ENCODE measurements at regions not wholly inside any gene's neighbourhood (a gene's known extent, or its start where the extent isn't known, plus 50 kb on each side); places are given as distances from the start of the nearest gene placed in this dataset.

- Histone ChIP-seq H3K9me1 (replicated peaks; ENCODE audit: control insufficient read depth, extremely low read depth, insufficient read depth, low read length) (no peaks in the 10 kb centered on the region), H3K9me3 (replicated peaks; ENCODE audit: control insufficient read depth, insufficient read depth, low read length) (no peaks in the 10 kb centered on the region), H3K36me3 (ENCODE audit: control insufficient read depth in 2 of 2, extremely low read depth in 1 of 2, insufficient read depth in 2 of 2, low read length in 2 of 2) (no peaks in the 10 kb centered on the region), H3K27ac (ENCODE audit: insufficient read depth, low read depth, low read length) (no peak overlapping the region), H3K9ac (replicated peaks; ENCODE audit: extremely low read depth, insufficient read depth, low read length) (no peak overlapping the region), H3K27me3 (ENCODE audit: control insufficient read depth in 2 of 2, insufficient read depth in 2 of 2, low read length in 2 of 2) (peaks cover 0 to 3% of the 10 kb centered on the region in 2 experiments), H3K4me3 (replicated peaks in 1 of 3; ENCODE audit: insufficient read depth in 1 of 3, low read depth in 1 of 3, low read length in 3 of 3) (no peak overlapping the region), H4K20me1 (replicated peaks; ENCODE audit: control insufficient read depth, extremely low read depth, insufficient read depth, low read length) (no peaks in the 10 kb centered on the region), H3K4me2 (ENCODE audit: insufficient read depth, low read length) (no peak overlapping the region), H3K79me2 (ENCODE audit: control insufficient read depth, insufficient read depth, low read length) (no peaks in the 10 kb centered on the region), H3K4me1 (ENCODE audit: control insufficient read depth, extremely low read depth, insufficient read depth, low read length) (no peaks in the 10 kb centered on the region), H2AFZ (ENCODE audit: low read depth, low read length) (no peak overlapping the region)
- dilution Hi-C loops (cut with MboI; ENCODE audit: extremely low pct_ligation_motif_present, low sequenced_read_pairs) (no loop called here), intact Hi-C loops (cut with micrococcal nuclease) (no loop called here)
- CTCF ChIA-PET = no interaction called here
- no TSS peak for BruUV-seq (replicated peaks)
- POLR2A ChIA-PET = no interaction called here
- FAIRE-seq = no peak
- no peak for TF ChIP-seq JUN (IDR thresholded peaks at IDR 0.05; ENCODE audit: borderline replicate concordance, insufficient read depth, insufficient read length, low read depth)
- no peak for TF ChIP-seq GATA2 (IDR thresholded peaks at IDR 0.05; ENCODE audit: insufficient read depth, insufficient read length, low read depth, low read length)
- TF ChIP-seq POLR2A (IDR thresholded peaks at IDR 0.05; ENCODE audit: low read depth, low read length) = no peak
- no peak for TF ChIP-seq MYC (IDR thresholded peaks at IDR 0.05; ENCODE audit: low read depth, low read length)
- no peak for TF ChIP-seq FOS (IDR thresholded peaks at IDR 0.05; ENCODE audit: borderline replicate concordance, insufficient read depth, low read length)
- no peak for TF ChIP-seq CTCF (IDR thresholded peaks at IDR 0.05; ENCODE audit: extremely low read depth in 1 of 2, insufficient read depth in 1 of 2, low read depth in 1 of 2, low read length in 2 of 2)
- TF ChIP-seq POLR2AphosphoS5 (IDR thresholded peaks at IDR 0.05; ENCODE audit: insufficient read depth, low read depth, low read length) = no peak
- TF ChIP-seq MAX (IDR thresholded peaks at IDR 0.05; ENCODE audit: insufficient read depth, insufficient read length) = no peak
- no peak for TF ChIP-seq EZH2 (IDR thresholded peaks at IDR 0.05; ENCODE audit: borderline replicate concordance, low read depth, low read length, severe bottlenecking)
- DNase-seq (ENCODE audit: low read depth, low spot score) = no peak
These were observed 204.3 kb upstream of the LRIG1 start for GRCh38 chr3:66705076-66705475.

Data from endothelial cell of umbilical vein (primary cell).